IPS-NIHi7 (cell line): ENCODE measurements at regions not wholly inside any gene's neighbourhood (a gene's known extent, or its start where the extent isn't known, plus 50 kb on each side); places are given as distances from the start of the nearest gene placed in this dataset.

Experiments
- DNase-seq: peaks from one replicate; pipeline ENCODE4 v3.0.0; 2012; ENCODE audit warnings: mixed read lengths; ENCODE audit errors: extremely low spot score

GRCh38 chrX:95029571-95029970, 1355.6 kb downstream of the FAM133A start:
- no peak for DNase-seq

GRCh38 chrX:95040104-95040503, 1366.1 kb downstream of the FAM133A start:
- DNase-seq, result no peak

- no peak for DNase-seq
These were observed 1370.3 kb downstream of the FAM133A start for GRCh38 chrX:95044331-95044730.

- DNase-seq, result no peak
These were observed 1382.0 kb downstream of the FAM133A start for GRCh38 chrX:95055991-95056390.

GRCh38 chrX:95056901-95057300, 1382.9 kb downstream of the FAM133A start:
- DNase-seq, result no peak

- no peak for DNase-seq
These were observed 1383.3 kb downstream of the FAM133A start for GRCh38 chrX:95057341-95057740.

- DNase-seq, result no peak
These were observed 1384.8 kb downstream of the FAM133A start for GRCh38 chrX:95058815-95059214.

- DNase-seq, result no peak
These were observed 1385.9 kb downstream of the FAM133A start for GRCh38 chrX:95059909-95060308.

- no peak for DNase-seq
These were observed 1389.5 kb downstream of the FAM133A start for GRCh38 chrX:95063554-95063953.

- DNase-seq, result no peak
These were observed 1391.1 kb downstream of the FAM133A start for GRCh38 chrX:95065151-95065550.

- no peak for DNase-seq
These were observed 1397.0 kb downstream of the FAM133A start for GRCh38 chrX:95071052-95071451.

- no peak for DNase-seq
These were observed 1397.6 kb downstream of the FAM133A start for GRCh38 chrX:95071621-95072020.

- no peak for DNase-seq
These were observed 1402.4 kb downstream of the FAM133A start for GRCh38 chrX:95076449-95076848.

- DNase-seq, result no peak
These were observed 1427.9 kb downstream of the FAM133A start for GRCh38 chrX:95101851-95102390.

- no peak for DNase-seq
These were observed 1443.5 kb downstream of the FAM133A start for GRCh38 chrX:95117556-95117955.

GRCh38 chrX:95145848-95146490, 1472.0 kb downstream of the FAM133A start:
- DNase-seq, result no peak

- no peak for DNase-seq
These were observed 1478.8 kb downstream of the FAM133A start for GRCh38 chrX:95152810-95153209.

GRCh38 chrX:95156566-95156965, 1482.6 kb downstream of the FAM133A start:
- peak; percentile 17 for DNase-seq
